Smooth muscle cell (in vitro differentiated cells): ENCODE measurements at regions not wholly inside any gene's neighbourhood (a gene's known extent, or its start where the extent isn't known, plus 50 kb on each side); places are given as distances from the start of the nearest gene placed in this dataset.

Experiments
- DNase-seq: peaks from one replicate; lab custom pipeline; 2025; ENCODE audit not compliant: unreplicated experiment; lab: John Stamatoyannopoulos, UW
- H2AFZ ChIP-seq: fragments of 200-600 bp; sonication (generic); 2 replicates; pipeline ENCODE4 v1.6.0; 2016; ENCODE audit warnings: antibody characterized with exemption, low read depth, mild to moderate bottlenecking
- H3F3A ChIP-seq: fragments of 200-600 bp; sonication (generic); 2 replicates; pipeline ENCODE4 v1.6.0; 2017; ENCODE audit warnings: antibody characterized with exemption, low read depth
- H3K27ac ChIP-seq: fragments of 200-600 bp; sonication (generic); 2 replicates; pipeline ENCODE4 v1.5.1; 2016; ENCODE audit warnings: low read depth, mild to moderate bottlenecking
- H3K27me3 ChIP-seq: fragments of 200-600 bp; sonication (generic); 2 replicates; pipeline ENCODE4 v1.6.1; 2016; ENCODE audit warnings: low read depth, mild to moderate bottlenecking
- H3K36me3 ChIP-seq: fragments of 200-600 bp; sonication (generic); 2 replicates; pipeline ENCODE4 v1.5.1; 2016; ENCODE audit warnings: low read depth
- H3K4me1 ChIP-seq: fragments of 200-600 bp; sonication (generic); 2 replicates; pipeline ENCODE4 v1.5.1; 2016; ENCODE audit warnings: low read depth
- H3K4me2 ChIP-seq: fragments of 200-600 bp; sonication (generic); 2 replicates; pipeline ENCODE4 v1.6.0; 2016; ENCODE audit warnings: mild to moderate bottlenecking
- H3K4me3 ChIP-seq: fragments of 200-600 bp; sonication (generic); 2 replicates; pipeline ENCODE4 v1.5.1; 2016; ENCODE audit warnings: mild to moderate bottlenecking
- H3K79me2 ChIP-seq: fragments of 200-600 bp; sonication (generic); 2 replicates; pipeline ENCODE4 v1.6.0; 2016; ENCODE audit warnings: low read depth, mild to moderate bottlenecking
- H3K9ac ChIP-seq: fragments of 200-600 bp; sonication (generic); 2 replicates; pipeline ENCODE4 v1.6.0; 2016; ENCODE audit warnings: low read depth
- H3K9me3 ChIP-seq: fragments of 200-600 bp; sonication (generic); replicated peaks from 2 replicates; pipeline ENCODE4 v1.5.1; 2016; ENCODE audit warnings: low read depth
- H4K20me1 ChIP-seq: fragments of 200-600 bp; sonication (generic); 2 replicates; pipeline ENCODE4 v1.6.0; 2016; ENCODE audit warnings: low read depth
- CTCF ChIP-seq: fragments of 200-600 bp; sonication (generic); IDR thresholded peaks from 2 replicates; pipeline ENCODE4 v1.5.1; 2017; ENCODE audit warnings: borderline replicate concordance, mild to moderate bottlenecking, antibody characterized with exemption; ENCODE audit not compliant: insufficient read depth, poor library complexity, severe bottlenecking
- WGBS: methylation state at CpG from one replicate; pipeline ENCODE4 v1.1.7; 2016; ENCODE audit warnings: low lambda C conversion rate; 5-methylcytosine and 5-hydroxymethylcytosine counted together

GRCh38 chr16:80277182-80277581, 263.6 kb upstream of the DYNLRB2 start:
- no peak overlapping the region for H3K4me3 ChIP-seq
- no peaks in the 10 kb centered on the region for H3K9me3 ChIP-seq
- no peaks in the 10 kb centered on the region for H3K27me3 ChIP-seq
- no peaks in the 10 kb centered on the region for H4K20me1 ChIP-seq
- H3K9ac ChIP-seq = no peak overlapping the region
- H3K36me3 ChIP-seq = no peaks in the 10 kb centered on the region
- H3F3A ChIP-seq = no peaks in the 10 kb centered on the region
- no peak overlapping the region for H3K4me2 ChIP-seq
- no peak overlapping the region for H2AFZ ChIP-seq
- 38% methylated on average over 5 of the region's 5 CpGs for WGBS
- H3K4me1 ChIP-seq = peaks cover 3% of the 10 kb centered on the region
- no peak for TF ChIP-seq CTCF
- DNase-seq = no peak
- H3K27ac ChIP-seq = no peak overlapping the region
- no peaks in the 10 kb centered on the region for H3K79me2 ChIP-seq

- H3F3A ChIP-seq = no peaks in the 10 kb centered on the region
- 36% methylated on average over 4 of the region's 4 CpGs for WGBS
- peak overlapping the region; percentile 94 for H3K27ac ChIP-seq
- no peak for TF ChIP-seq CTCF
- H2AFZ ChIP-seq = no peak overlapping the region
- peaks cover 3% of the 10 kb centered on the region for H3K4me1 ChIP-seq
- peak overlapping the region; percentile 68 for H3K4me2 ChIP-seq
- H3K9me3 ChIP-seq = no peaks in the 10 kb centered on the region
- H4K20me1 ChIP-seq = no peaks in the 10 kb centered on the region
- peak overlapping the region; percentile 58 for H3K9ac ChIP-seq
- no peaks in the 10 kb centered on the region for H3K27me3 ChIP-seq
- H3K36me3 ChIP-seq = no peaks in the 10 kb centered on the region
- no peak overlapping the region for H3K4me3 ChIP-seq
- DNase-seq = no peak
- H3K79me2 ChIP-seq = no peaks in the 10 kb centered on the region
Measured at GRCh38 chr16:80274576-80275191, 266.1 kb upstream of the DYNLRB2 start.

GRCh38 chr16:80273635-80274538, 266.9 kb upstream of the DYNLRB2 start:
- Histone ChIP-seq H3K9ac (peak overlapping the region; percentile 58), H3K79me2 (no peaks in the 10 kb centered on the region), H3F3A (no peaks in the 10 kb centered on the region), H3K4me3 (no peak overlapping the region), H3K4me1 (peaks cover 3% of the 10 kb centered on the region), H3K4me2 (peak overlapping the region; percentile 68), H2AFZ (no peak overlapping the region), H3K9me3 (no peaks in the 10 kb centered on the region), H3K36me3 (no peaks in the 10 kb centered on the region), H3K27me3 (no peaks in the 10 kb centered on the region), H3K27ac (peak overlapping the region; percentile 94), H4K20me1 (no peaks in the 10 kb centered on the region)
- 52% methylated on average over 4 of the region's 4 CpGs for WGBS
- TF ChIP-seq CTCF = no peak
- no peak for DNase-seq
